Lung (tissue), 11 donors: ENCODE measurements at regions not wholly inside any gene's neighbourhood (a gene's known extent, or its start where the extent isn't known, plus 50 kb on each side); places are given as distances from the start of the nearest gene placed in this dataset.
A peak's percentile ranks its signal among the peaks of the same experiment; 100 is the strongest.

Experiments
- ATAC-seq: fragments of 200-7000 bp; cut with Tn5 transposase; one replicate; pipeline ENCODE4 v1.9.1; 2020; ENCODE audit warnings: moderate number of reproducible peaks; ENCODE audit not compliant: insufficient read depth, low FRiP score
- DNase-seq, 3 donors: peaks; one replicate each; pipeline ENCODE4 v3.0.0-alpha.2; 2013 to 2017
- H3K27ac ChIP-seq, 2 donors: one replicate each; pipeline ENCODE4 v1.5.1; 2013; ENCODE audit warnings: mild to moderate bottlenecking in 2 of 2, moderate library complexity in 2 of 2, control low read depth in 1 of 2, inconsistent platforms in 1 of 2, low read depth in 1 of 2, low read length in 1 of 2
- H3K27me3 ChIP-seq, 3 donors: one replicate each; pipeline ENCODE4 v1.5.1; 2013; ENCODE audit warnings: low read length in 2 of 3; ENCODE audit not compliant: control insufficient read depth in 3 of 3, insufficient read depth in 3 of 3
- H3K36me3 ChIP-seq, 4 donors: one replicate each; pipeline ENCODE4 v1.5.1; 2013; ENCODE audit warnings: low read length in 4 of 4, mild to moderate bottlenecking in 1 of 4, moderate library complexity in 1 of 4; ENCODE audit not compliant: control insufficient read depth in 4 of 4, insufficient read depth in 4 of 4
- H3K4me1 ChIP-seq, 5 donors: one replicate each; pipeline ENCODE4 v1.5.1; 2013; ENCODE audit warnings: low read length in 5 of 5, mild to moderate bottlenecking in 2 of 5, moderate library complexity in 1 of 5; ENCODE audit not compliant: control insufficient read depth in 5 of 5, insufficient read depth in 5 of 5
- H3K4me3 ChIP-seq: one replicate; pipeline ENCODE4 v1.5.1; 2013; ENCODE audit warnings: mild to moderate bottlenecking, control low read depth, moderate library complexity
- H3K9ac ChIP-seq, 2 donors: one replicate each; pipeline ENCODE4 v1.5.1; 2013; ENCODE audit warnings: low read length in 2 of 2, control low read depth in 1 of 2; ENCODE audit not compliant: insufficient read depth in 1 of 2
- H3K9me3 ChIP-seq, 4 donors: one replicate each; pipeline ENCODE4 v1.5.1; 2013; ENCODE audit warnings: low read length in 3 of 4, mild to moderate bottlenecking in 1 of 4, moderate library complexity in 1 of 4; ENCODE audit not compliant: control insufficient read depth in 4 of 4, insufficient read depth in 3 of 4
- CTCF ChIP-seq: IDR thresholded peaks from 2 replicates; pipeline ENCODE4 v1.5.1; 2012; ENCODE audit warnings: mild to moderate bottlenecking; ENCODE audit errors: control extremely low read depth, extremely low read depth
- WGBS, 2 donors: extraction: QIAGEN DNeasy Blood & Tissue Kit; methylation state at CpG; one replicate each; pipeline ENCODE4 v1.1.7; 2013; 5-methylcytosine and 5-hydroxymethylcytosine counted together
- donor health status: control.
- donor health status: control.
- donor health status: Bipolar disorder and iron deficiency.
- donor health status: healthy.
- donor health status: DM: yes; HTN: yes; CAD: no.

GRCh38 chr10:23872290-23872689 lies 336.6 kb upstream of the KIAA1217 start:
- H3K9me3 ChIP-seq, result no peaks in the 10 kb centered on the region
- H3K27me3 ChIP-seq, result no peaks in the 10 kb centered on the region
- ATAC-seq (no peak), DNase-seq (no peak)
- H3K36me3 ChIP-seq, result no peaks in the 10 kb centered on the region
- 65 to 75% methylated on average over 2 of the region's 2 CpGs for WGBS, 2 donors
- H3K9ac ChIP-seq, result no peak overlapping the region
- H3K4me3 ChIP-seq, result no peak overlapping the region
- no peak for TF ChIP-seq CTCF
- no peak overlapping the region for H3K27ac ChIP-seq
- H3K4me1 ChIP-seq, result no peaks in the 10 kb centered on the region

GRCh38 chr10:23877791-23878320 lies 331.1 kb upstream of the KIAA1217 start:
- H3K27me3 ChIP-seq, result no peaks in the 10 kb centered on the region
- ATAC-seq, result no peak
- no peak for DNase-seq
- TF ChIP-seq CTCF, result no peak
- H3K4me3 ChIP-seq, result no peak overlapping the region
- no peaks in the 10 kb centered on the region for H3K4me1 ChIP-seq
- H3K27ac ChIP-seq, result no peak overlapping the region
- H3K36me3 ChIP-seq, result no peaks in the 10 kb centered on the region
- H3K9ac ChIP-seq, result no peak overlapping the region
- WGBS, 2 donors, result 90 to 92% methylated on average over 10 of the region's 10 CpGs
- H3K9me3 ChIP-seq, result no peaks in the 10 kb centered on the region

GRCh38 chr10:23884670-23885069 lies 324.3 kb upstream of the KIAA1217 start:
- WGBS, 2 donors, result 66 to 81% methylated on average over 2 of the region's 2 CpGs
- H3K27me3 ChIP-seq, result no peaks in the 10 kb centered on the region
- DNase-seq (peak in 1 of 3 donors; percentile 6), ATAC-seq (no peak)
- no peak overlapping the region for H3K27ac ChIP-seq
- H3K9ac ChIP-seq, result no peak overlapping the region
- no peak overlapping the region for H3K4me3 ChIP-seq
- H3K9me3 ChIP-seq, result no peaks in the 10 kb centered on the region
- TF ChIP-seq CTCF, result no peak
- H3K36me3 ChIP-seq, result no peaks in the 10 kb centered on the region
- H3K4me1 ChIP-seq, result no peaks in the 10 kb centered on the region

- Histone ChIP-seq H3K9me3 (no peaks in the 10 kb centered on the region), H3K9ac (no peak overlapping the region), H3K4me3 (no peak overlapping the region), H3K27ac (no peak overlapping the region), H3K27me3 (no peaks in the 10 kb centered on the region), H3K4me1 (no peaks in the 10 kb centered on the region), H3K36me3 (no peaks in the 10 kb centered on the region)
- no peak for ATAC-seq
- WGBS, 2 donors, result 58 to 62% methylated on average over 5 of the region's 5 CpGs
- no peak for TF ChIP-seq CTCF
- no peak for DNase-seq
Measured at GRCh38 chr10:23885853-23886252, 323.1 kb upstream of the KIAA1217 start.
